HG02588 (cell line): ENCODE measurements at regions not wholly inside any gene's neighbourhood (a gene's known extent, or its start where the extent isn't known, plus 50 kb on each side); places are given as distances from the start of the nearest gene placed in this dataset.
A peak's percentile ranks its signal among the peaks of the same experiment; 100 is the strongest.
"Not testable (repeated sequence)": the region's sequence is repeated elsewhere in the genome, so short reads cannot be mapped to it uniquely, and the experiment has no call there.

Experiments used
- ATAC-seq: cut with Tn5 transposase; IDR thresholded peaks from one replicate; pipeline ENCODE4 v1.9.1; 2021; ENCODE audit warnings: mild to moderate bottlenecking, moderate library complexity; ENCODE audit not compliant: unreplicated experiment

- no peak for ATAC-seq
Observed at GRCh38 chr7:8314566-8314965, 52.6 kb upstream of the ICA1 start.

- no peak for ATAC-seq
Observed at GRCh38 chr7:8319115-8319514, 57.1 kb upstream of the ICA1 start.

- ATAC-seq = no peak
Observed at GRCh38 chr7:8320174-8320573, 58.2 kb upstream of the ICA1 start.

- no peak for ATAC-seq
Observed at GRCh38 chr7:8321312-8321711, 59.3 kb upstream of the ICA1 start.

- no peak for ATAC-seq
Observed at GRCh38 chr7:8322667-8323066, 60.7 kb upstream of the ICA1 start.

- no peak for ATAC-seq
Observed at GRCh38 chr7:8325067-8325466, 63.1 kb upstream of the ICA1 start.

GRCh38 chr7:8327199-8327598, 65.2 kb upstream of the ICA1 start:
- ATAC-seq = no peak

GRCh38 chr7:8338206-8338605, 76.2 kb upstream of the ICA1 start:
- ATAC-seq = no peak

- no peak for ATAC-seq
Observed at GRCh38 chr7:8343556-8343955, 81.6 kb upstream of the ICA1 start.

- not testable (repeated sequence) for ATAC-seq
Observed at GRCh38 chr7:8347395-8347794, 85.4 kb upstream of the ICA1 start.

- ATAC-seq = not testable (repeated sequence)
Observed at GRCh38 chr7:8351654-8352053, 81.8 kb upstream of the NXPH1 start.

GRCh38 chr7:8353991-8354390, 79.4 kb upstream of the NXPH1 start:
- peak; percentile 46 for ATAC-seq

GRCh38 chr7:8354503-8354902, 78.9 kb upstream of the NXPH1 start:
- no peak for ATAC-seq

- no peak for ATAC-seq
Observed at GRCh38 chr7:8356071-8356470, 77.3 kb upstream of the NXPH1 start.

- no peak for ATAC-seq
Observed at GRCh38 chr7:8357536-8357935, 75.9 kb upstream of the NXPH1 start.

GRCh38 chr7:8360564-8361153, 72.8 kb upstream of the NXPH1 start:
- no peak for ATAC-seq

GRCh38 chr7:8362723-8363369, 70.6 kb upstream of the NXPH1 start:
- ATAC-seq = no peak

GRCh38 chr7:8363407-8364015, 69.9 kb upstream of the NXPH1 start:
- ATAC-seq = no peak

GRCh38 chr7:8365499-8366110, 67.8 kb upstream of the NXPH1 start:
- no peak for ATAC-seq

GRCh38 chr7:8368007-8368406, 65.4 kb upstream of the NXPH1 start:
- ATAC-seq = not testable (repeated sequence)

- ATAC-seq = no peak
Observed at GRCh38 chr7:8371742-8372141, 61.7 kb upstream of the NXPH1 start.

GRCh38 chr7:8373851-8374250, 59.6 kb upstream of the NXPH1 start:
- ATAC-seq = no peak
